HG03378 (cell line): ENCODE measurements at regions not wholly inside any gene's neighbourhood (a gene's known extent, or its start where the extent isn't known, plus 50 kb on each side); places are given as distances from the start of the nearest gene placed in this dataset.

Source experiments
- ATAC-seq: cut with Tn5 transposase; IDR thresholded peaks from one replicate; pipeline ENCODE4 v1.9.1; 2021; ENCODE audit warnings: mild to moderate bottlenecking, moderate library complexity; ENCODE audit not compliant: unreplicated experiment

- peak; percentile 53 for ATAC-seq
Observed at GRCh38 chr17:72421128-72422092, 300.6 kb downstream of the SOX9 start.

GRCh38 chr17:72422204-72422504, 301.3 kb downstream of the SOX9 start:
- ATAC-seq = peak; percentile 32

GRCh38 chr17:72422505-72423285, 301.9 kb downstream of the SOX9 start:
- ATAC-seq = peak; percentile 52

- ATAC-seq = no peak
Observed at GRCh38 chr17:72423286-72423589, 302.4 kb downstream of the SOX9 start.

GRCh38 chr17:72423718-72424117, 302.9 kb downstream of the SOX9 start:
- no peak for ATAC-seq

GRCh38 chr17:72424505-72425117, 303.8 kb downstream of the SOX9 start:
- ATAC-seq = no peak

GRCh38 chr17:72425133-72425793, 304.4 kb downstream of the SOX9 start:
- ATAC-seq = no peak

GRCh38 chr17:72425794-72426168, 305.0 kb downstream of the SOX9 start:
- no peak for ATAC-seq

- ATAC-seq = no peak
Observed at GRCh38 chr17:72426321-72426720, 305.5 kb downstream of the SOX9 start.

- ATAC-seq = no peak
Observed at GRCh38 chr17:72426948-72427760, 306.3 kb downstream of the SOX9 start.

GRCh38 chr17:72427761-72428109, 306.9 kb downstream of the SOX9 start:
- no peak for ATAC-seq

GRCh38 chr17:72429066-72429638, 308.3 kb downstream of the SOX9 start:
- no peak for ATAC-seq

GRCh38 chr17:72430611-72431432, 310.0 kb downstream of the SOX9 start:
- no peak for ATAC-seq

GRCh38 chr17:72432143-72432621, 311.4 kb downstream of the SOX9 start:
- no peak for ATAC-seq

- ATAC-seq = no peak
Observed at GRCh38 chr17:72432881-72433280, 312.1 kb downstream of the SOX9 start.

GRCh38 chr17:72433797-72434196, 313.0 kb downstream of the SOX9 start:
- no peak for ATAC-seq

GRCh38 chr17:72434581-72434980, 313.8 kb downstream of the SOX9 start:
- ATAC-seq = no peak

- no peak for ATAC-seq
Observed at GRCh38 chr17:72434991-72435618, 314.3 kb downstream of the SOX9 start.

GRCh38 chr17:72438783-72439182, 318.0 kb downstream of the SOX9 start:
- ATAC-seq = no peak
